ENCODE measurements at regions not wholly inside any gene's neighbourhood (a gene's known extent, or its start where the extent isn't known, plus 50 kb on each side); places are given as distances from the start of the nearest gene placed in this dataset.

- POLR2A ChIA-PET (ENCODE audit: partially characterized antibody) = no interaction called here
- no peak overlapping the region for H2BK20ac ChIP-seq (ENCODE audit: low read length)
- H3K9ac ChIP-seq (replicated peaks in 1 of 4; ENCODE audit: extremely low read depth in 1 of 4, low read depth in 3 of 4, low read length in 3 of 4) = no peak overlapping the region
- no peaks in the 10 kb centered on the region for H3K9me3 ChIP-seq (ENCODE audit: insufficient read depth in 2 of 2, low read depth in 1 of 2, low read length in 1 of 2)
- H3K18ac ChIP-seq (ENCODE audit: extremely low read depth, low read length) = no peak overlapping the region
- H2AFZ ChIP-seq (ENCODE audit: low read length) = peak overlapping the region; percentile 38; the same call in 1 of the 2 replicates
- H3K36me3 ChIP-seq (ENCODE audit: control insufficient read depth in 2 of 4, insufficient read depth in 4 of 4, low read length in 3 of 4) = no peaks in the 10 kb centered on the region
- CTCF ChIA-PET (ENCODE audit: partially characterized antibody) = interaction anchor here (0.7 kb wide), 1 partner anchor 994 kb away, joined by 3 read pairs; no protein-coding TSS in a partner anchor
- no peak overlapping the region for H3K4me3 ChIP-seq (ENCODE audit: extremely low read depth in 1 of 4, insufficient read depth in 2 of 4, low read depth in 3 of 4, low read length in 4 of 4)
- TF ChIP-seq CTCF (IDR thresholded peaks at IDR 0.05; ENCODE audit: control extremely low read depth in 1 of 3, insufficient read depth in 1 of 3, low read depth in 1 of 3, low read length in 3 of 3) = no peak
- no peak for TF ChIP-seq SP4 (IDR thresholded peaks at IDR 0.05; ENCODE audit: low read length)
- TF ChIP-seq CHD1 (IDR thresholded peaks at IDR 0.05; ENCODE audit: low read depth, low read length) = no peak
- TF ChIP-seq E2F6 (IDR thresholded peaks at IDR 0.05) = no peak
- TF ChIP-seq RAD21 (IDR thresholded peaks at IDR 0.05 in 1 of 2, conservative IDR thresholded peaks at IDR 0.05 in 1 of 2; ENCODE audit: low read depth in 2 of 2, low read length in 2 of 2) = no peak
- WGBS, 2 experiments (ENCODE audit: extremely low coverage in 1 of 2, insufficient coverage in 1 of 2, insufficient read length in 1 of 2, insufficient replicate concordance in 2 of 2, low coverage in 1 of 2, low lambda C conversion rate in 2 of 2, missing lambda C conversion rate in 1 of 2) = 95% methylated on average over 2 of the region's 2 CpGs; no CpG with 5 or more reads in 1 of the 2 experiments
- no peak overlapping the region for H4K8ac ChIP-seq (ENCODE audit: extremely low read depth, insufficient read depth, low read length)
- H3K27ac ChIP-seq (ENCODE audit: low read depth, low read length) = no peak overlapping the region
- no peaks in the 10 kb centered on the region for H3K27me3 ChIP-seq (replicated peaks in 1 of 4; ENCODE audit: control insufficient read depth in 3 of 4, extremely low read depth in 1 of 4, insufficient read depth in 3 of 4, low read length in 3 of 4)
- no peaks in the 10 kb centered on the region for H3K79me1 ChIP-seq (ENCODE audit: low read depth, low read length)
- H3K14ac ChIP-seq (ENCODE audit: insufficient read length) = no peak overlapping the region
- H4K5ac ChIP-seq (ENCODE audit: insufficient read length, low read depth, low read length) = no peak overlapping the region
- FAIRE-seq (no peak), DNase-seq (ENCODE audit: low read depth in 1 of 2, low spot score in 2 of 2) (no peak)
- no peak overlapping the region for H2BK15ac ChIP-seq (ENCODE audit: low read length)
- no peaks in the 10 kb centered on the region for H3K23me2 ChIP-seq (ENCODE audit: low read depth, low read length)
- H2BK12ac ChIP-seq (ENCODE audit: low read depth, low read length) = no peak overlapping the region
- no peak overlapping the region for H2BK5ac ChIP-seq (ENCODE audit: low read depth, low read length)
- no peak overlapping the region for H2BK120ac ChIP-seq (replicated peaks; ENCODE audit: low read depth, low read length)
- no peak overlapping the region for H2AK5ac ChIP-seq (ENCODE audit: low read depth, low read length)
- no peak overlapping the region for H3K23ac ChIP-seq (ENCODE audit: insufficient read length)
- H4K91ac ChIP-seq (replicated peaks; ENCODE audit: insufficient read length, low read length) = no peak overlapping the region
- H3K4me2 ChIP-seq (ENCODE audit: insufficient read depth in 1 of 2, low read depth in 2 of 2, low read length in 2 of 2) = no peak overlapping the region
- no peaks in the 10 kb centered on the region for H3K79me2 ChIP-seq (ENCODE audit: control insufficient read depth in 1 of 2, insufficient read depth in 2 of 2, low read length in 2 of 2)
- no peaks in the 10 kb centered on the region for H3K4me1 ChIP-seq (replicated peaks in 1 of 4; ENCODE audit: control insufficient read depth in 3 of 4, insufficient read depth in 4 of 4, low read length in 3 of 4)
- H3K4ac ChIP-seq (replicated peaks; ENCODE audit: insufficient read length, low read depth, low read length) = no peak overlapping the region
- no peak overlapping the region for H3K56ac ChIP-seq (replicated peaks; ENCODE audit: insufficient read length, low read depth, low read length)
- H4K20me1 ChIP-seq (replicated peaks in 1 of 2; ENCODE audit: control insufficient read depth in 1 of 2, insufficient read depth in 2 of 2, low read length in 2 of 2) = no peaks in the 10 kb centered on the region
Observed at GRCh38 chr12:61011767-61012423, 1248.3 kb upstream of the USP15 start.
